ENCODE measurements at regions not wholly inside any gene's neighbourhood (a gene's known extent, or its start where the extent isn't known, plus 50 kb on each side); places are given as distances from the start of the nearest gene placed in this dataset.
"Not testable (repeated sequence)": the region's sequence is repeated elsewhere in the genome, so short reads cannot be mapped to it uniquely, and the experiment has no call there.

DNA sequence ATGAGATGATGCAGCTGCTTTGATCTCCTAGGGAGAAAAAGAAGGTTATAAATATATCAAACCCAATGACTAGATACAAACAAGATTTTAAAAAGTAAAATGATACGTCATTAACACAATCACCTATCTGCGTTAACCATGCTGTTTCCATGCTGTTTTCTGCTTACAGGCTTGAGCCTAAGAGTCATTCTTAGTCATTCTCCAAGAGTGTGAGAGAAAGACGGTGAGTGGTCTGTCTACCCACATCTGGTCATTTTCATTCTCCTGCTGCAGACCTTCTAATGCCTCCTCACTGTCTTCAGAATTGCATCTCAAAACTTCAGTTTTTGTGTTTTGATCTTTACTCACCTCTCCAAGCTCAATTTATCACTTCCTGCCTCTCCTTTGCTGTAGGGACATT is 98.0 kb upstream of the ELMO1 start:
- DNase-seq (ENCODE audit: low read depth in 2 of 2) = no peak

DNA sequence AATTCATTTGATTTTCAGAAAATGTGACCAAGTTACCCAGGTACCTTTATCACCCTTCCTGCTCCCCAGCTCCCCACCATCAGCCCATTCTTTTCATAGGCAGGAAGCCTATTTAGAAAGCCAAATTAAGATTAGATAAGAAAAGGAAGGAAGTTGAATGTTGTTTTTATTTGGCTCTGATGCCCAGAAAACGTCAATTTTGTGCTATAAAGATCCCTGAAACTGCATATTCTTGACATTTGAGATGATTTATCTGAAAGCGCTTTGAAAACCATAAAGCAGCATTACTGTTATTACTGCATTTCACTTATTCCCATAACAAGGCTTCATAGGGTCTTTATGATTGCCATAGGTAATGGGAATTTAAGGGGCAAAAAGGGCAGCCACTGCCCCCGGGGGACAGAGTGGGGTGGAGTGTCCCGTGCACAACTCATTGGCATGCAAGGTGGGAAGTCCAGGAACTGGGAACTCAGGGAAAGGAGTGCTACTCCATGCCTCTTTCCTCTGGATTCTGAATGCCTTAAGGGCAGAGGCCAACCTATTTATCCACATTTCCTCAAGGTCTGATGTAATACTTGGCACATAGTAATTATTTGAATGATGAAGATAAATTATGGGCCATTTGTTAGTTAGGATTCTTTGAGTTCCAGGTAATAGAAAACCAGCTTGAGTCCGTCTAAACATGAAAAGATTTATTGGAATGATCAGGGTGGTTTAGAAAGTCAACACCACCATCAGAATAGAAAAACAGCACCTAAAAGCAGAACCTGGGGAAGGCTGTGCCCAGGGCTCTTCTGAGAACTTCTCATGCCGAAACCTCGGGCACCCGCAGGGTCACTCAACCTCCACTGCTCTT is 100.6 kb upstream of the ELMO1 start:
- no peak for DNase-seq (ENCODE audit: low read depth in 2 of 2)

DNA sequence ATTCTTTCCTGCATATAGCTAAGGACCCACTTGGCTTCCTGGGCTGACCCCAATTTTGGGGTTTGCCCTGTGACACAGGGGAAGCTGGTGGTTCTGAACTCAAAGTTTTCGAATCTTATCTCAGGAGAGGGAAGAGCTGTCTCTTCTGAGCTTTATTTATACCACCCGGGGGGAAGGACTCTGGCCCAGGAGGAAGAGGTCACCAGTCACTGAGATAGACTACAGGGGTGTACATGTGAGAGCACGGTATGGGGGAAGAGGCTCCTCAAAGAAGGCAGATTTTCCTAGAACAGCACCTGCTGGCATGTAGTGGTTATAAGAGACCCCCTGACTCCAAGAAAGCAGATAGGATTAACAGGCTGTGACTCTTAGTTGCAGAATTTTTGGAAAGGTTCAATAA is 101.8 kb upstream of the ELMO1 start:
- DNase-seq (ENCODE audit: low read depth in 2 of 2) = no peak

DNA sequence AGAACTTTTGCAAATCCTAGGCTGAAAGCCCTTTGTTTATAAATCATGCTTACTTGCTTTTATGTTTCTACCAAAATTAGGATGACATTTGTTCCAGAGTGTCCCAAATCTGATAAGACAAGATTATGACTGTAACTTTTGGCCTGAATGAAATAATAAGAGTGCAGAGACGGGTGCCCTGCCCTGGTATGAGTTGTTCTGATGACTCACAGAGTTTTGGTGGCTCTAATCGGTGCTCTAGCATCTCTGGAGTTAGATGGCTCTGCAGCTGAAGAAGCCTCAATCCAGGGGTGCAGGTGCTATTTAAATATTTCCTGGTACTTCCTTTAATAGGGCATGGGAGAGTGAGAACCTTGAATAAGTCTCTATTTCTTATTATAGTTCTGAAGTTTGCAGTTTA is 102.2 kb upstream of the ELMO1 start:
- no peak for DNase-seq (ENCODE audit: low read depth in 2 of 2)

DNA sequence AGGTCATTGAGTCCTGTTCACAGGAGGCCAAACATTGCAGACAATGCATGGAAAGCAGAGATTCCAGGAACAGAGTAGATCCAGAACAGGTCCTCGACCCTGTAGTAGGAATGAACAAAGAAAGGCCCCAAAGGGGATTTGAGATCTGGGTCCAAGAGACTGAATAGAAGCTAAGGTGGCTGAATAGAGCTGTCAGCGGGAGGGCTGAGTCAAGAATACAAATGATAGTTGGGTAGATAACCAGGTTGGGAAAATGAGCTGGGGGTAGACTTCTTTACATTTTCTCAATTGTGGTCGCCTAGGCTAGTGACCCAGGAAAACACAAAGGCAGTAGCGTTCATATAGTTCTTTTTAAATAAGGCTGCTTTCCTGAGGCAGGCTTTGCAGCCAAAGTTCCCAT is 103.4 kb upstream of the ELMO1 start:
- DNase-seq (ENCODE audit: low read depth in 2 of 2) = no peak

DNA sequence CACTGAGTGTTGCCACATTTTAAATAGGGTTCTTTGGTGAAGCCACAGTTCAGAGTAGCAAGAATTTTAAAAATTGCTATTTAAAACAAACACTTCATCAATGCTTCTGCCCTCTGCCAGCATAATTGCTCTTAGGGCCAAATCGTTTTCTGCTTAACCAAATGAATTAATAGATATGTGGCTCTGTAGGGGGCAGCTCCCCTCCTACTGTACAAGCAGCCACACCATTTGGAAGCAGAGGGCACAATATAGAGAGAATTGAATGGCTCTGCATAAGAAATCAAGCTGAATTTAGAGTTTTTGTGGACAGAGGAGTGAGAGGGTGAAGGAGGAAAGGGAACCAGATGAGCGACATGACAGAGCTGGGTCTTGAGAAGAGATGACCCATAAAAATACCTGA is 103.8 kb upstream of the ELMO1 start:
- not testable (repeated sequence) for DNase-seq (ENCODE audit: low read depth in 2 of 2)

DNA sequence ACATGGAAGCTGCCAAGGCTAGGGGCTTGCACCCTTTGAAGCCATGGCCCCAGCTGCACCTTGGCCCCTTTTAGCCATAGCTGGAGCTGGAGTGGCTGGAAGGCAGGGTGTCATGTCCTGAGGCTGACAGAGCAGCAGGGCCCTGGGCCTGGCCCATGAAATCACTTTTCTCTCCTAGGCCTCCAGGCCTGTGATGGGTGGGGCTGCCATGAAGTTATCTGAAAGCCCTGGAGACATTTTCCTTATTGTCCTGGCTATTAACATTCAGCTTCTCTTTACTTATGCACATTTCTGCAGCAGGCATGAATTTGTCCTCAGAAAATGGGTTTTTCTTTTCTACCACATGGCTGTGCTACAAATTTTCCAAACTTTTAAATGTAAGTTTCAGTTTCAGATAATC is 106.9 kb upstream of the ELMO1 start:
- no peak for DNase-seq (ENCODE audit: low read depth in 2 of 2)

DNA sequence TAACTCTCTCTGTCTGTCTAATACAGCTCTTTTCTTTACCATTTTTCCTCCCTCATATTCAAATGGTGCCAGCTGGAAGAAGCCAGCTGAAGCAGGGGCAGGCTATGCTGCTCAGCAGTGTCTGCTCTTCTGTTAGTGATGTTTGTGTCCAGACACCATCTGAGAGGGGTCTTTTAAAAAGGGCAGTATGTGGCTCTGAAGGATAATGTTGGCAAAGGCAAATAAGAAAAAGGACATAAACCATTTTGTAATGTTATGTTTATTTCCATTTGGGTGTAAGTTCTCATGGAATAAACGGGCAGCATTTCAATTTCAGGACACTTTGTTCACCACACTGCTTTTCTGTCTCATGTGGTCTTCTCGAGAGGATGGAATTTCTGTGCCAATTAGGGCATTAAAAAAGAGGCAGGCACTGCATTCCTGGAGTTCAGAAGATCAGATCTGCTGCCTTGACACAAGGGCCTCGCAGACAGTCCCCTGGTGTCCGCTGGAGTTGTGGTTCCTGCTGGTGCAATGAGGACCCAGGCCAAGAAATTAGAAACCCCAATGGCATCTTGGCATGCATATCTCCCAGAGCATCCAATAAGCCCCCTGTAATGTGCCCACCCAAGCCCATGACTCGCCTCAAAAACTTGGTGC is 109.0 kb upstream of the ELMO1 start:
- DNase-seq (ENCODE audit: low read depth in 2 of 2) = no peak

DNA sequence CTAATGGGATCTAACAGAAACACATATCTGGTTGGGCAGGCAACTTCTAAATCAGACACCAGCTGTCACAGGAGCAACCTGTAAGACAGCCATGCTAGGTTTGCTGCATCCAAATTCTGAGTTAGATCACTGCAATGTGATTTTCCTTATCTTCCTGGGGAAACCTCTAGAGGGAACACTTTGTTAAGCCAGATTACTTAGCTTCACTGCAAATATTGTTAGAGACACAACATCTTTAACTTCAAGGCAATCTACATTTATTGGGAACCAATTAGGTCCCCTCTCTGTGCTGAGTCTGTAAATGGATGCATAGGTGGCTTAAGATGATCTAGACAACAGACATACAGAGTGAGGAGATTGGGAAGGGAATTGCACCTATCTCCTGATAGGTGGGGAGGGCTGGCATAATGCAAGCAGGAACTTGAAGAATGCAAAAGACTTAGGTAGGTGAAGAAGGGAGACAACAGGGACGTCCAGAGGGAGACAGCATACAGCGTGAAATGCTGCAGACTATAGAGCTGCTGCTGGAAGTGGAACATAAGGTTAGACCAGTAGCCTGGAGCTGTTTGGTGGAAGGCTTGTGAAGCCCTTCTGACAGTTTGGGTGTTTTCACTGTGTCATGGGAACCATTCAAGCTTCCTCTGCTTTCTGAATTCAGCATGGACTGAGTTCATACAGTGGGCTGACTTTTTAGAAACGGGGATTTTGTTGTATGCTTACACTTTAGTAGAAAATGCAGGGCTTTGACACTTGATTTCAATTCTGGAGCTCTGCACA is 109.8 kb upstream of the ELMO1 start:
- DNase-seq (ENCODE audit: low read depth in 2 of 2) = no peak

DNA sequence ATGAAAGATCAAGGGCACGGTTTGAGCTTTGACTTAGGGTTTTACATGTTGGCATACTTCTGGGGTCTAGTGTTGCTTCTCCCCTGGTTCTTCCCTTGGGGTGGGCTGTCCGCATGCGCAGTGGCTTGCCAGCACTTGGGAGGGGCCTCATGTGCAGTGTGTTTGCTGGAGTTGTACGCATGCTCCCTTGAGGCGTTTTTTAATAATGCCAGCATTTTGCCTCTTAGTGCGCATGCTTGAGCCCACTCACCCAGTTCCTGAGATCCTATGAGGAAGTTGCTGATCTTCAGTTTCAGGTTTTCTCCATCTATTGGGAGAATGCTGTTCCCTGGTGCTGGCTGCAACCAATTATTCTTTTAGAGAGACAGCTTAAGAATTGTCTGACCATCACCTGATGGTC is 113.4 kb upstream of the GPR141 start:
- DNase-seq (ENCODE audit: low read depth in 2 of 2) = no peak

DNA sequence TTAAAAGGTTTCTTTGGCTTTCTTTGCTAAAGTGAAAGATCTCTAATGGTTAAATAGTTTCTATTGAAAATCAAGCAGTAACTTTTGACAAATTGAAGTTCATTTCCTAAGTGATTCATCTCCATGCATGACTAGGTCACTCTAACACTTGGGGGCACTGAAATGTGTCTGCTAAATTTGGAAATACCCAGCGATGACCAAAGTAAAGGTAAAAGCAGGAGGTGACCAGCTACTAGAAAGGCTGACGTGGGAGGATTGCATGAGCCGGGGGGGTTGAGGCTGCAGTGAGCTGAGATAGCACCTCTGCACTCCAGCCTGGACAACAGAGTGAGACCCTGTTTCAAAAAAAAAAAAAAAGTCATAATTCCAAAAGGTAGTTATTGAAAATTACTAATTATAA is 111.8 kb upstream of the GPR141 start:
- no peak for DNase-seq (ENCODE audit: low read depth in 2 of 2)

DNA sequence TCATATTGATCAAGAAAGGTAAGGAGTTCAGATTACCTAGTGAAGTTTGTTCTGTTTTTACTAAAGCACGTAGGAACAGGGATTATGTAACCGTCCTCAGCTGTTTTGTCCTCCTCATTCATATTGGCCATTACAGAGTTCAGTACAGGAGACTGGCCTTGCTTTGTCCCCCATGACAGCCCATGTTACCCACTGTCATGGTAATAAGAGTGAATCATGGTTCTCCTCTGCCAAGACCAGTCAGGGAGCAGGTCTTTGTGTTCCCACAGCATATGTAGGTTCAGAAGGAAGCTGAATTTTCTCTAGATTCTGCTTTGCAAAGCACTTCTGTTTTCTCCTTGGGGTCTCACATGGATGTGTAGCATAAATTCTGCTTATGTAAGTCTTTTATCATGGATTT is 106.2 kb upstream of the GPR141 start:
- no peak for DNase-seq (ENCODE audit: low read depth in 2 of 2)

DNA sequence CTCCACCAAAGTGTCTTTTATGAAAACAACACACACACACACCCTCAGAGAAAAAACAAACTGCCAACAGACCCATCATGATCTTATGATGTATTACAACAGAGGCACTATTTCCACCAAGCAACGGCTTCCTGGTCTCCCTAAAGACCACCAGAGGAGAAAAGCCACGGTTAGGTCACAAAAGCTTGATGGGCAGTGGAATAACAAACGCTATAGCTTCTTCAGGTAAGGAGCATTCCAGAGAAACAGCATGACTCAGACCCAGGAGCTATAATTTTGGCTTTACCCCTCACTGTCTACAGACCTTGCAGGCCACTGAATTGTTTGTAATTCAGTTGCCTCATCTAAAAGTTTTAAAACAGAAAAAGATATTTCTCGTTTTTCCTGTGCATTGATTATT is 105.7 kb upstream of the GPR141 start:
- no peak for DNase-seq (ENCODE audit: low read depth in 2 of 2)

DNA sequence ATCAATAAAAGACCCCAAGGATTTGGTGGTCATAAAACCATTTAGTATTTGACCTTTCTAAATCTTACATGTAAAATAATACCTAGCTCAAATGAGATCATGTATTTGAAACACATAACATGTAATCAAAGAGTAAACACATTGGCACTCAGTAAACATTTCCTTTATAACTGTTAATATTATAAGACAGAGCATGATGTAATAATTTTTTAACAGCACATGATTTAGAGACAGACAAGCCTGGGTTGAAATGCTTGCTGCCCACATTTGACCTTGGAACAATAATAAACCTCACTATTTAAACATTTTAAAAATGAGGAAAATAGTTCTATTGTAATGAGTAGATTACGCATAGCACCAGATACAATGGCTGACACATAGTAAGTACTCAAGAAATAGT is 105.2 kb upstream of the GPR141 start:
- DNase-seq (ENCODE audit: low read depth in 2 of 2) = no peak

DNA sequence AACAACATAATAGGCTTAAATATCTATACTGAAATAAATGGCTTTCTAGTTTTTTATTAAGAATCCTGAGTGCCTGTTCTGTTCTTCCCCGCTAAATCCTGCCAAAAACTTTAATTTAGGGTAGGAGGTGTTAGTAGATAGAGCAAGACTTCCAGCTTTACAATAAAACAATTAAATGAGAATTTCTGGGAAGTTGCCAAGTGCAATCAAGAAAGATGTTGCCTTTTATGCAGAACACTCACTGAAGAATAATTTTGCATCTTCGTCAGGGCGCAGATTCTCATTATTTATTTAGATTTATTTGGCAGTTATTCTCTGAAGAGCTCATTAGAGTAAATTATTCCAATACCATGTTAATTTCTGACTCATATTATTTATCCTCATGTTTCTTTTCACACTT is 103.2 kb upstream of the GPR141 start:
- no peak for DNase-seq (ENCODE audit: low read depth in 2 of 2)

DNA sequence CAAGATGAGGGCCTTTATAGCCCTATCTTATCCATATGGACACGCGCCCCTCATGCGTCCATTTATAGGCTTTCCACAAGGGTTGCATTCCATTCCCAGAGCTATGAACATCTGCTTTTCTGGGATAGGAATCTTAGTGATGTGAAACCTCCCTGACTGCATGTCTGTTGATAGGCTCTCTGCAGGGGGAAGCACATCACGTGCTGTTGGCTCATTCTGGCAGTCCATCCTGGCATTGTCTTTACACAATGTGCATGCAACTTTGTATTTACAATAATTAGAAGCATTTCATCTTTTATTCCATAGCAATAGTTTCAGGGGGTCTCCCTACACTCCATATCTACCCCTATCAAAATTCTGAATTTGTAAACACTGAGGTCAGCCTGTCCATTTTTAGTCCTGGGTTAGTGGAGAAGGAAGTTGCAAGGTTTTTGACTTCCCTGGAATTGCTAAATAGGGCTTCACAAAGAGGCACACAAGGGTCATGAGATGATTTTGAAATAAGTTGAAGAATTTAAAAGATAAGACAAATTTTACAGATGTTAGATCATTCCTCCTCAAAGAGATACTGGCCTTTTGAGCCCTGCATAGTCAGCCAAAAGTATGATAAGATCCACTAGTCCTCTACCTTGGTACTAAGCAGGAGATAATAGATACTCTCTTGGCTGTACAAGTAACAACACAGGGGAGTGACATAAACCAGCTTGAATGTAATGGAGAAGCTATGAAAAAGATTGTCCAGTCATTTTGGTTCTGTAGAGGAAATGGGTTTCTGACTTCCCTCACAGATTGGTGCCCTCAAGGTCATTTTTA is 98.7 kb upstream of the GPR141 start:
- DNase-seq (ENCODE audit: low read depth in 2 of 2) = not testable (repeated sequence)

DNA sequence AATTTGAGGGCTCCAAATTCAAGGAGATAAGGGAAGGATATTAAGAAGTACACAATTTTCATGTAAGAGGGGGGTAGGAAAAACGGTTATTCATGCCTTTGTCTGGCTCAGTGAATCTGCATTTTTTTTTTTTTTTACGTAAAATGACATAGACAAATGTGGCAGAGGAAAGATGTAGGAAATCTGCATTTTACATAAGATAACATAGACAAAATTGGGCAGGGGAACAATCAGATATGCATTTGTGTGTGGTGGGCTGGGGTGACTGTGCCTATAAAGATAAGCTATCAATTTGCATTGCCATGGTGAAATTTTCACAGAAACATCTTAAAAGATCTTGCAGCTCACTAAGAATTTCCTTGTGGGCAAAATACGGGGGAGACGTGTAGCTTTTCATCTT is 92.7 kb upstream of the GPR141 start:
- no peak for DNase-seq (ENCODE audit: low read depth in 2 of 2)

DNA sequence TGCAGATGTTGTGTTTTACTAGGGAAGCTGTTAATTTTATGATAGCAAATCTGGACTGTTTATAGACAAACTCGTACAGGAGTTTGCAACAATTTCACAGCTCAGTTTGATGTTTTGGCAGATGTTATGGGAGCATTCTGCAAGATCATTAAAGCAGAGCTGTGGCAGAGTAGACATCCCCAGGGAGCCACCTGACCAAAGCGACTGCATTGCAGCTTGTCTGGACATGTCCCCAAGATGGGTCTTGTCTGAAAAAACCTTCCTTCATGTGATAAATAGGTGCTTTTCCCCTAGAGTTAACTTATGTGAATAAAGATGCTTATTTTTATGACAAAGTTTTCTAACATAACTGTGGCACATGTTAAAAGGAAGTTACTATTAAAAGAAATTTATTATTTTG is 91.2 kb upstream of the GPR141 start:
- DNase-seq (ENCODE audit: low read depth in 2 of 2) = no peak

DNA sequence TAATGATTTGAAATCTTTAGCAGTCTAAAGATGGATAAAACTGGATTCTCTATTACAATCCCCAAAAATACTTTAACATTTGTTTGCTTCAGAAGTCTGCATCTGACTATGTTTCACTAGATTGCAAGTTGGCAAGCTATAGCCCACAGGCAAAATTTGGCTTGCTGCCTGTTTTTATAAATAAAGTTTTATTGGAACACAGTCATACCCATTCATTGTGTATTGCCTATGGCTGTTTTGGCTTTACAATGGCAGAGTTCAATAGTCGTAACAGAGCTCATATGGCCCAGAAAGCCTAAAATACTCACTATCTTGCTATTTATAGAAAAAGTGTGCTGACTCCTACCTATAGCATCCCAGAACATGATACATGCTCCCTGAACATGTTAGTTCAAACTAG is 89.0 kb upstream of the GPR141 start:
- no peak for DNase-seq (ENCODE audit: low read depth in 2 of 2)

DNA sequence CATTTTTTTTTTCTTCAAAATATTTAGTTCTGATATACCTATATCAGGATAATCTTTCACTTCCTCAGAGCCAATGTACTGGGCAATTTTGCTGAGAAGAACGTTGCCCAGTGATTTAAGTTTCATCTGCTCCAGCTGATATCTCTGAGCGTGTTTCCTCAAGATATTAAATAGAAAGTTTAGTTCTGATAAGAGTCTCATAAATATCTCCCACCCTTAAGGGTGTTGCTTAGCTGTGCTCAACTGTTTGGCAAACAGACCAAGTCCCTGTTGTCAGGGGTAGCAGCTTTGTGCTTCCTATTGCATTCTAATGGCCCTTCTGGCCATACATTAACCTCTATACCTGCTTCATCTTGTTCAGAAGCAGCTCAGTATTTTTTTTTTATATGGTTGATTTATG is 84.7 kb upstream of the GPR141 start:
- DNase-seq (ENCODE audit: low read depth in 2 of 2) = no peak

DNA sequence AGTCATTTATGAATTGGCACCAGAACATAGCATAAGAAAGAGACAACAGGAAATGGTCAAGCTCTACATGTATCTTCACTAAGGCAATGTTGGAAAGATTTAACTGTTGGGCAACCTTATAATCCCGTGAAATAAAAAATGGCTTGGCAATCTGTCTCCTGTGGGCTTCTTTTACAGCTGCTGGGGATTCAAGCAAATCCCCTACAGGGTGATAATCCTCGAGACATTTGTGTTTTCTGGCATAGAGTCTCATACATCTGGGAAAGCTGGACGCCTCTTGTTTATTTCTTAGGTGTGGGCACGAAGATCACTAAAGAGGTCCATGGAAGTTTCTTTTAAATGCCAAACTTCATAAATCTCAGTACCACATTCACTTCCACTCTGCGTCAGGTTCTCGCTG is 82.2 kb upstream of the GPR141 start:
- DNase-seq (ENCODE audit: low read depth in 2 of 2) = no peak

DNA sequence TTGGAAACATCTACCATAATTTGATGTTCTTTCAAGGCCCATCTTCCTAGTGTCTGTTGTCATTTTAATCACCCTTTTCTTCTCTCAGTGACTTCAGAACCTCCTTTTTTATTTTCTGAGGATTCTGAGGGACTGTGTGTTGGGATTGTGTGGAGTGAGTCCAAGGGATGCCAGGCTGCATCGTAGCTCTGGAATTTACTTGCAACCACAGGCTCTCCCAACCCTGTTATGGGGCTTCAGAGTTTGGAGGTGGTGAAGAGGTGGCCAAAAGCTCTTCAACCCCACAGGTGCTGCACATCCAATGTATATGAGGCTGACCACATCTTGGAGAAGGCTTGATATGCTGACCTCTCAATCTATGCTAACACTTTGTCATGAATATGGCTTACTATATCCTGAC is 79.5 kb upstream of the GPR141 start:
- DNase-seq (ENCODE audit: low read depth in 2 of 2) = no peak
